ENCODE measurements at regions not wholly inside any gene's neighbourhood (a gene's known extent, or its start where the extent isn't known, plus 50 kb on each side); places are given as distances from the start of the nearest gene placed in this dataset.

DNA sequence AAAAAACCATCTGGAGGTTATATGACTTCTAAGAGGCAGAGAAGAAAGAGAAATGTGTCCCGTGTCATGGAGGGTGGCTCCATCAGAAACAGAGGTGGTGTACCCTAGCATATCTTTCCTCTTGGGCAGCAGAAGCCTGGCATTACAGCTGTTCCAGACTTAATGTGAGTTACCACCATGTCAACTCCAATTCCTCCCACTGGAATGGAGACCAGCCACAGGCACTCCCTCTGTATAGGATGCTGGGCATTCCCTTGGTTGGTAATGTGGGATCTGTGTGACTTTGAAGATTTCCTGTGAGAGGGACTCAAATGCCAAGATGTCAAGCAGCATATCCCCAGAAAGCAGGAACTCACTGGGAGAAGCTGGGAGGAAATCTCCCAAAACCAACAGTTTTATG, 77.1 kb upstream of the COG2 start:
- no peak for DNase-seq
- H3K4me3 ChIP-seq: no peak overlapping the region
- peaks cover 0 to 10% of the 10 kb centered on the region in 2 donors for H3K4me1 ChIP-seq
- in situ Hi-C loops (cut with MboI; ENCODE audit: low sequenced_read_pairs in 4 of 4): no loop called here
- H3K9me3 ChIP-seq: no peaks in the 10 kb centered on the region
- intact Hi-C loops (cut with DNase I; ENCODE audit: low total_unique reads): no loop called here
- no peak overlapping the region for H3K27ac ChIP-seq
- no peaks in the 10 kb centered on the region for H3K36me3 ChIP-seq
- ATAC-seq: no peak
- no peak for TF ChIP-seq POLR2A (IDR thresholded peaks at IDR 0.05)
- TF ChIP-seq, protein P1, sequence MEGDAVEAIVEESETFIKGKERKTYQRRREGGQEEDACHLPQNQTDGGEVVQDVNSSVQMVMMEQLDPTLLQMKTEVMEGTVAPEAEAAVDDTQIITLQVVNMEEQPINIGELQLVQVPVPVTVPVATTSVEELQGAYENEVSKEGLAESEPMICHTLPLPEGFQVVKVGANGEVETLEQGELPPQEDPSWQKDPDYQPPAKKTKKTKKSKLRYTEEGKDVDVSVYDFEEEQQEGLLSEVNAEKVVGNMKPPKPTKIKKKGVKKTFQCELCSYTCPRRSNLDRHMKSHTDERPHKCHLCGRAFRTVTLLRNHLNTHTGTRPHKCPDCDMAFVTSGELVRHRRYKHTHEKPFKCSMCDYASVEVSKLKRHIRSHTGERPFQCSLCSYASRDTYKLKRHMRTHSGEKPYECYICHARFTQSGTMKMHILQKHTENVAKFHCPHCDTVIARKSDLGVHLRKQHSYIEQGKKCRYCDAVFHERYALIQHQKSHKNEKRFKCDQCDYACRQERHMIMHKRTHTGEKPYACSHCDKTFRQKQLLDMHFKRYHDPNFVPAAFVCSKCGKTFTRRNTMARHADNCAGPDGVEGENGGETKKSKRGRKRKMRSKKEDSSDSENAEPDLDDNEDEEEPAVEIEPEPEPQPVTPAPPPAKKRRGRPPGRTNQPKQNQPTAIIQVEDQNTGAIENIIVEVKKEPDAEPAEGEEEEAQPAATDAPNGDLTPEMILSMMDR (IDR thresholded peaks at IDR 0.05 in 4 of 5, conservative IDR thresholded peaks at IDR 0.05 in 1 of 5): no peak
- no peaks in the 10 kb centered on the region for H3K27me3 ChIP-seq

DNA sequence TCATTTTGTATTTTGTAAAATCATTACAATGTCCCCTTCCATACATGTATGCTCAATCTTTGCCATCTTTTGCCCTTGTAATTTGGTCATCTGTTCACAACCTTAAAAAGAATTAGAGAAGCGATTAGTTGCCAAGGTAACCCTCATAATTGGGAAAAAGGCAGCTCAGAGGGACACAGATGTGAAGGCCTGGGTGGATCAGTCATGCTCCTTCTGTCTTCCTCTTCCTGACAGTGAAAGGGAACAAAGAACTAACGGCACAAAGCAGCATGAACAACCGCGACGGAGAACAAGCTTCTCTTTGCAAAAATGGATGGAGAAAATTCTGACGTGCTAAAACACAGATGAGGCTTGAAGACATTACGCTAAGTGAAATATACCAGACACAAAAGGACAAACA, 78.7 kb upstream of the COG2 start:
- in situ Hi-C loops (cut with MboI; ENCODE audit: low sequenced_read_pairs in 4 of 4): no loop called here
- H3K4me3 ChIP-seq: no peak overlapping the region
- DNase-seq: no peak
- peaks cover 0 to 10% of the 10 kb centered on the region in 2 donors for H3K4me1 ChIP-seq
- ATAC-seq: no peak
- no peaks in the 10 kb centered on the region for H3K27me3 ChIP-seq
- H3K36me3 ChIP-seq: no peaks in the 10 kb centered on the region
- TF ChIP-seq, protein P1 (IDR thresholded peaks at IDR 0.05 in 4 of 5, conservative IDR thresholded peaks at IDR 0.05 in 1 of 5): no peak
- no peak for TF ChIP-seq POLR2A (IDR thresholded peaks at IDR 0.05)
- intact Hi-C loops (cut with DNase I; ENCODE audit: low total_unique reads): no loop called here
- no peaks in the 10 kb centered on the region for H3K9me3 ChIP-seq
- H3K27ac ChIP-seq: no peak overlapping the region

DNA sequence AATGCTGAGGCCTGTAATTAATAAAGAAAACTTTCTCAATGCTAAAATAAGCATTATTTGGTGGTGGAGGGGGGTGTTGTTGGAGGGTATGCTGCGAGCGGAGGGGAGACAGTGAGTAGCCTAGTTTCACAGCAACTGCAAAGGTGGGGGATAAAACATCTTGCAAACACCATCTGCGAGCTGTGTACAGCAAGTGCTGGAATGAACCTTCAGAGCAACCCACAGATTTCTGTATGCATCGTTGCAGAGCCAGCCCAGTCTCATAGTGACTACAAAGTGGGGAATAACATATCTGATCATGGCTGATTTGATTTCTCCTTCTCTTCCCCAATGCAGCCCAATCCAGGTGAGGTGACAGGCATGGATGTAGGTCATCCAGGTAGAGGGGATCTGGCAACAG, 80.7 kb upstream of the COG2 start:
- Histone ChIP-seq H3K27ac (no peak overlapping the region), H3K36me3 (no peaks in the 10 kb centered on the region), H3K9me3 (no peaks in the 10 kb centered on the region), H3K4me1 (peaks cover 0 to 2% of the 10 kb centered on the region in 2 donors), H3K4me3 (no peak overlapping the region), H3K27me3 (no peaks in the 10 kb centered on the region)
- in situ Hi-C loops (cut with MboI; ENCODE audit: low sequenced_read_pairs in 4 of 4) (no loop called here), intact Hi-C loops (cut with DNase I; ENCODE audit: low total_unique reads) (no loop called here)
- no peak for ATAC-seq
- TF ChIP-seq, protein P1 (IDR thresholded peaks at IDR 0.05 in 4 of 5, conservative IDR thresholded peaks at IDR 0.05 in 1 of 5): no peak
- TF ChIP-seq POLR2A (IDR thresholded peaks at IDR 0.05): no peak
- DNase-seq: no peak

DNA sequence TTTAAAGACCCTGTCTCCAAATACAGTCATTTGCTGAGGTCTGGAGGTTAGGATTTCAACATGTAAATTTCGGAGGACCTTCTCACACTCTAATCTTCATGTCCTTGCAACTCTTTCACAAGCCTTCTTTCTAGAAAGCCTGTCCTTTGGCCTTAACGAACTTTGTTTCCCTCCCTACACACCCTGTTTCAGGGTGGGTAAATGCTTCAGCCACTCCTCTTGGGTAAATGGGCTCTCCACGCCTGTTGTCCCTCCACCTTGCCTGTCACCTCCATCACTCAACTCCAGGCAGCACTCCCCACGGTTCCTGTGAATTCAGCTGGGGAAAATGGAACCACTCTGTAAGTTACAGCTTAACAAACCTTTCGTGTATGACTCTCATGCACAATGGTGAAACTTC, 84.0 kb upstream of the COG2 start:
- H3K4me3 ChIP-seq: no peak overlapping the region

DNA sequence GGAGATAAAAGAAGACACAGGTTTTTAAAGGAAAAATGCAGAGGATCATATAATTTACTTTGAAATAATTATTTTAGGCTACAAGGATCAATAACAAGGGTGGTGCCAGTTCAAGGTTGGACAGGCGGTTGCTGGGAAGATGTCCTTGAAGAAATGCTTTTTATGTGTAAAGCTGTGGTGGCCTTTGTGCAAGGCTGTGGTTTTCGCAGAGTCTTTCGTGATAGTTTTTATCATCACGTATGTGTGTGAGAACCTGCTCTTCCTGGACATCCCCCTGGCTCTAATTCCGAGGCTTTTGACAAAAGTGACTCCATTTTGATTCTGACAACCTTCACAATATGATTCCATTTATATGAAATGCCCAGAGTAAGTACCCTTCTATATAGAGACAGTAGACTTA, 85.8 kb upstream of the COG2 start:
- Histone ChIP-seq H3K4me3 (no peak overlapping the region), H3K36me3 (no peaks in the 10 kb centered on the region), H3K9me3 (no peaks in the 10 kb centered on the region), H3K4me1 (no peaks in the 10 kb centered on the region), H3K27ac (no peak overlapping the region), H3K27me3 (no peaks in the 10 kb centered on the region)
- TF ChIP-seq POLR2A (IDR thresholded peaks at IDR 0.05): no peak
- TF ChIP-seq, protein P1 (IDR thresholded peaks at IDR 0.05 in 4 of 5, conservative IDR thresholded peaks at IDR 0.05 in 1 of 5): no peak
- ATAC-seq (no peak), DNase-seq (no peak)
- in situ Hi-C loops (cut with MboI; ENCODE audit: low sequenced_read_pairs in 4 of 4) (no loop called here), intact Hi-C loops (cut with DNase I; ENCODE audit: low total_unique reads) (no loop called here)

More for the DNA sequence above, 84.0 kb upstream of the COG2 start:
- DNase-seq (no peak), ATAC-seq (no peak)
- no peaks in the 10 kb centered on the region for H3K9me3 ChIP-seq
- H3K27me3 ChIP-seq: no peaks in the 10 kb centered on the region
- no peaks in the 10 kb centered on the region for H3K36me3 ChIP-seq
- no peaks in the 10 kb centered on the region for H3K4me1 ChIP-seq
- intact Hi-C loops (cut with DNase I; ENCODE audit: low total_unique reads) (no loop called here), in situ Hi-C loops (cut with MboI; ENCODE audit: low sequenced_read_pairs in 4 of 4) (no loop called here)
- no peak overlapping the region for H3K27ac ChIP-seq
- TF ChIP-seq POLR2A (IDR thresholded peaks at IDR 0.05): no peak
- TF ChIP-seq, protein P1 (IDR thresholded peaks at IDR 0.05 in 4 of 5, conservative IDR thresholded peaks at IDR 0.05 in 1 of 5): no peak

Data from gastrocnemius medialis (tissue), 4 donors.